GM18861 (cell line): ENCODE measurements at regions not wholly inside any gene's neighbourhood (a gene's known extent, or its start where the extent isn't known, plus 50 kb on each side); places are given as distances from the start of the nearest gene placed in this dataset.

Experiments
- ATAC-seq: cut with Tn5 transposase; IDR thresholded peaks from one replicate; pipeline ENCODE4 v1.9.1; 2021; ENCODE audit not compliant: unreplicated experiment

- ATAC-seq, result no peak
Measured at GRCh38 chr15:100734586-100734985, 132.2 kb downstream of the ASB7 start.

GRCh38 chr15:100735129-100736053, 133.0 kb downstream of the ASB7 start:
- ATAC-seq, result no peak

- ATAC-seq, result no peak
Measured at GRCh38 chr15:100737214-100737613, 134.8 kb downstream of the ASB7 start.

GRCh38 chr15:100738614-100739013, 136.2 kb downstream of the ASB7 start:
- ATAC-seq, result no peak

DNA sequence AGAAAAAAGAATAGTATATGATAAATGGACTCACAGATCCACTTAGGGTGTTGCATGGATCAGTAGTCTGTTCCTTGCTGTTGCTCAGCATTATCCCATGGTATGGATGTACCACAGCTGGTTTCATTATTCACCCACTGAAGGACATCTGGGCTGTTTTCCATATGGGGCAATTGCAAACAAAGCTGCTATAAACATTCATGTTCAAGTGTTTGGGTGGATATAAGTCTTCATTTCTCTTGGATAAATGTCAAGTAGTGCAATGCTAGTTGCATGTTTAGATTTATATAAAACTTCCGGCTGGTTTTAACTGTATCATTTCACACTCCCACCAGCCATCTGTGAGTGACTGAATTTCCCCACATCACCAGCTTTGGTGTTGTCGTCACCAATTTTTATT, 137.7 kb downstream of the ASB7 start:
- no peak for ATAC-seq

- no peak for ATAC-seq
Measured at GRCh38 chr15:100751585-100751984, 128.0 kb upstream of the ALDH1A3 start.

GRCh38 chr15:100753503-100753902, 126.1 kb upstream of the ALDH1A3 start:
- no peak for ATAC-seq

DNA sequence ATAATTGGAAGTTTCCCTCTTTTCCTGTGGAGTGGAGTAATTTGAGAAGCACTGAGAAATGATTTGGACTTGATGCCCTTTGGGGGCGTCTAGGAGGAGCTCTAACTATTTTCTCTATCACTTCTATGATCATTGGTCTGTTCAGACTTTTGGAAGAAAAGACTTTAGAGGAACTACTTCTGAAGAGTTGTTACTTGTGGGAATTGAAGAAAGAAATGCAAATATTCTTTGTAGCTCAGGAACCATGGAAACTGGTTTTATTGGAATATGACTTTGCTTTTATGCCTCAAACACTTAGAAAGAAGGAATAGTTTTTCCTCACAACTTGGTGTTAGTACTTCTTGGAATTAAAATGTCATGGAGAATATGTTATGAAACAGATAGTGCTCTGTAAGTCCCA, 122.0 kb upstream of the ALDH1A3 start:
- ATAC-seq, result no peak

DNA sequence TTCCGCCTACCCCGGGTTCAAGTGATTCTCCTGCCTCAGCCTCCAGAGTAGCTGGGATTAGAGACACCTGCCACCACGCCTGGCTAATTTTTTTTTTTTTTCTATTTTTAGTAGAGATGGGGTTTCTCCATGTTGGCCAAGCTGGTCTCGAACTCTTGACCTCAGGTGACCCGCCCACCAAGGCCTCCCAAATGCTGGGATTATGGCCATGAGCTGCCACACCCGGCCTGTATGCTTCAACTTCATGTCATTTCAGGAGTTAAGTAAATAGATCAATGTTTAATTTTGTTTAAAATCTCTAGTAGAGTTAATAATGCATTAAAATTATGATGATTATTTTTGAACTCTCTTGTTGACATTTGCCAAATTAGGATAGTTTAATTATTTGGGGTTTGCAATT, 121.1 kb upstream of the ALDH1A3 start:
- no peak for ATAC-seq

DNA sequence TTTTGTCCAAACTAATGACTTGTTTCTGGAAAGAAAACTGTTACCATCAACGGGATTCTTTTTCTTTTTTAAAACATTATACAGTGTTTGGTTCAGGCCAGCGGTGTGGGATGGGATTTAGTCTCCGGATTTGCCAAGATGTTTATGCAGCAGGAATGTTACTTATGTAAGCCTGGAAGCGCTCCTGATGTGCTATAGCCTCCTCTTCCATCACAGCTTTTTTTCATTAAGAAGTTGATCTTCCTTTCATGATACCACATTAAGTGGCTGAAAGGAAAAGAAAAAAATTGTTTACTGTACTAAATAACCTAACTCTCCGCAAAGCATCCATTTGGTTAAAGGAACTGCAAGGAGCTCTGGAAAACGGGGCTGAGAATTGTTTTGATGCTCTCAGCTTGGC, 120.5 kb upstream of the ALDH1A3 start:
- ATAC-seq, result no peak

- no peak for ATAC-seq
Measured at GRCh38 chr15:100759698-100760356, 119.8 kb upstream of the ALDH1A3 start.

DNA sequence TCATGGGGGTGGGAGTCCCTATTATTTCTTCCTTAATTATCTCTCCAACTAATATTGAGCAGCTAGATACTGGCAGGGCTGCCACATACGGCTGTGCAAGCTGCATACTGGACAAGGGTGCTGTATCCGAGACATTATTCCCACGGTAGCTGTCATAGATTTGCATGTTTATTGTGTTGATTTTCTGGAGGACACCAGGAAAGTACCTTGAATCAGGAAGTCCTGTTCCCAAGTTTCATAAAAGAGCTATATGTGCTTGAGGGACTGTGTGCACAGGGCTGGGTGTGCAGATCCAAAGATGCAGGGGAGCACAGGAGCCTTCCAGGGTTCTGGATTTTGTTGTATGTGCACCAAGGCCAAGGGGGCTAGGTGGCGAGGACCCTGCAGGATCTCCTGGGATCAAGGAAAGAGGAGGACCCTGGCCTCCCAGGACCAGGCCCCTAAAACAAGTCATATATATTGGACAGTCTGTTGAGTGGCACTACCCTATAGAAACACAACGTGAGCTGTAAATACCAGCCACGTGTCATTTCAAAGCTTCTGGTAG, 119.2 kb upstream of the ALDH1A3 start:
- ATAC-seq, result no peak

GRCh38 chr15:100761290-100761935, 118.2 kb upstream of the ALDH1A3 start:
- no peak for ATAC-seq

GRCh38 chr15:100762289-100762688, 117.3 kb upstream of the ALDH1A3 start:
- no peak for ATAC-seq

DNA sequence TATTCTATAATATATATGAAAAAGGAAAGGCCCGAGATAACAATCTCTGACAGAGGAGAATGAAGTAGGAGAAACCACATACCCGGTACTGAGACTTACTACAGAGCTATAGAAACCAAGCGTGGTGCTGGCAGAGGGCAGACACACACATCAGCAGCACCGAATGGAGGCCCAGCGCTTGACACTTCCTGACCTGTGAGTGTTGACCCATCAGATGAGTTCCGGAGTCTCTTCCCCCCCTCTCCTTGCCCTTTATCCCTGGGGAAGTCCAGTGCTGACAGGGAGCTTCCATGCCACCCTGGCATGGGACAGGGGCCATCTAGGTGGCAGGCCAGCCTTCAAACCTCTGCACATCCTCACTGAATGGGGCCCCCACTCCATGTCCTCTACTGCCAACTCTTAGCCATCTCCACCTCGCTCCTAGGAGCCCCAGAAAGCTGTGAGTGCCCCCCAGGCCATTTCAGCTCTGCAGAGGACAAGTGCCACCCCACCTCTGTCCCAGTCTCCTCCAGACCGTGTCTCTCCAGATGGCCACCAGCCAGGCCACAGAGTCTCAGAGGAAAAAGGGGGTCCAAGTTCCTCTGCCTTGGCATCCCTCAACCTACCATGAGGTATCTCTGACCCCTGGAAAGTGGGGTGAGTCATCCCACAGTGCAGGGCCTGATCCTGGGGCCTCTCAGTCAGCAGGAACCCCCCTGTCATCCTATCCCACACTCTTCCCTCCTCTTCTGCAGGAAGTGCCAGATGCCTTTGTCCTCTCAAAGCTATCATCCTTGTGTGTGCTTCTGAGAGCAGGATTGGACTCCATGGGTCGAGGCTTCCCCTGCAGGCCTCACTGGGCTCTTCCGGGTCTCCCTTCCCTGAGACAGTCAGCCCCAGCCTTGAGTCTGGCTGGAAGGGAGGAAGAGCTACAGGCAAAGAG, 116.5 kb upstream of the ALDH1A3 start:
- no peak for ATAC-seq

GRCh38 chr15:100763835-100764750, 115.5 kb upstream of the ALDH1A3 start:
- no peak for ATAC-seq

DNA sequence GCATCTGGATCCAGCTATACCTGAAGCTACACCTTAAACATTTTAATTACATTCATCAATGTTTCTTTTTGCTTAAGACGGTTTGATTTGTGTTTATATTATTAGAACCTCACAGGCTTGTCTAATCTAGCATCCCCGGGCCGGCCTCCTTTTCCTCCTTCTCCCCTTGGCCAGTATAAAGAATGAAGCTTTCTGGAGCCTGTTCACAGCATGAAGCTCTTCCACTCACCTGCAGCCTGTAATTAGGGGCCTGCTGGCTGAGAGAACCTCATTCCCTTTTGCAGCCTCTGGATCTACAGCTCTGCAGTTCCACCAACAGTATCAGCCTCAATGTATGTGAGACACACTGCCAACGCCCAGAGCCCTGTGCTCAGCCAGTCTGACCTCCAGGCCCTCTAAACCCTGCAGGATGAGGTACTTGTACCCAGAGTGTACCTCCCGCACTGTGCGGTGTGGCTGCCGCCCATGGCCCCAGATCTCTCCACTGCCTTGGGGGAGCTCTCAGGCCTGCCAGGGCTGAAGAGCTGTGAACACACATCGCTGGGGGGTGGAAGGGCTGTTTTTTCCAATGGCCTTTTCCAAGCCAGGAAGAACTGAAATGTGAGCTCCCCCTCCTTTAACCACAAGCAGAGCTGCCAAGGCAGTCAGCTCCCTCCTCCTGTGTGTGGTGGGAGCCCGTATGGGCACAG, 114.7 kb upstream of the ALDH1A3 start:
- ATAC-seq, result no peak

DNA sequence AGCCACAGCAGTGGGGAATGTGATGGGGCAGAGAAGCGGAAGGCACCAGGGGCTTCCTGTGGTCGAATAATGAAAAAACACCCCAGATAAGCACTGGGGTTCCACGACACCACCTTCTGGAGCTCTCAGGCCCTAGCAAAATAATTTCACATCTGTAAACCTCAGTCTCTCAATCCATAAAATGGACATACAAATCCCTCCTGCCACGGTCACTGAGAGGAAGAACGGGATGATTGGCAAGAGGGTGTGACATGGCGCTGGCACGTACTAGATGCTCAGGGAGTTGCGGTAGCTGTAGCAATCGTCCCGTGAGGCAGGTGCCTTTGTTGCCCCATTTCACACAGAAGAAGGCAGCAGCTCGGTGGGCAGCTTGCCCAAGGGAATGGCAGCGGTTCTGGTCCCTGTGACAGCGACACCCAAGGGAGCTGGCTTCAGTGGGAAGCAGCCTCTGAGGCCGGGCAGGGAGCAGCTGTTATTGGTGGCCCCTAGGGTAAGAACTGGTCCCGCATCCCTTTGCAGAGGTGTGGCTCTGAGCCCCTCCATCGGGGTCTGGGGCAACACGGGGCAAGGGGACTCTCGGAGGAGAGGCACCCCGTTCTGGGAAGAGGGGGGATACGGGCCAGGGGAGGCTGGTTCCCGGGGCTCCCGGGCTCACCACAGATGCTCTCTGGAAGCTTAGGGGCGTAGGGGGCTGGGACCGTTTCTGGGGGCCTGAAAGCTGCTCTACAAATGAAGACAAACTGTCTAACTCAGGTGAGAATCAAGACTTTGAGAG, 114.0 kb upstream of the ALDH1A3 start:
- ATAC-seq, result no peak
